Esophagus muscularis mucosa (tissue), 4 donors: ENCODE measurements at regions not wholly inside any gene's neighbourhood (a gene's known extent, or its start where the extent isn't known, plus 50 kb on each side); places are given as distances from the start of the nearest gene placed in this dataset.

Source experiments
- DNase-seq: peaks from one replicate; pipeline ENCODE4 v3.0.0-alpha.2; 2017; ENCODE audit errors: extremely low spot score
- H3K27ac ChIP-seq, 4 donors: fragments of 200-600 bp; sonication (generic); replicated peaks in 1 of 4; 1 replicate in 3 of 4; 2 replicates in 1 of 4; pipeline ENCODE4 v1.5.1; 2016 to 2019; ENCODE audit warnings: mild to moderate bottlenecking in 1 of 4
- H3K27me3 ChIP-seq, 4 donors: fragments of 200-600 bp; sonication (generic); one replicate each; pipeline versions ENCODE4 v1.5.1 to v1.6.0; 2016 to 2019
- H3K36me3 ChIP-seq, 4 donors: fragments of 200-600 bp; sonication (generic); one replicate each; pipeline ENCODE4 v1.5.1; 2016 to 2019
- H3K4me1 ChIP-seq, 4 donors: fragments of 200-600 bp; sonication (generic); one replicate each; pipeline ENCODE4 v1.5.1; 2016 to 2019
- H3K4me3 ChIP-seq, 4 donors: fragments of 200-600 bp; sonication (generic); 1 replicate in 2 of 4; 2 replicates in 2 of 4; pipeline ENCODE4 v1.5.1; 2016 to 2019; ENCODE audit warnings: mild to moderate bottlenecking in 4 of 4, moderate library complexity in 1 of 4
- H3K9me3 ChIP-seq, 4 donors: fragments of 200-600 bp; sonication (generic); 1 replicate in 3 of 4; 2 replicates in 1 of 4; pipeline ENCODE4 v1.5.1; 2016 to 2019
- EP300 ChIP-seq: sonication (generic); formaldehyde crosslinking; IDR thresholded peaks from one replicate; pipeline ENCODE4 v1.6.1; 2017; ENCODE audit warnings: antibody characterized with exemption
- POLR2A ChIP-seq: fragments of 450-650 bp; IDR thresholded peaks from one replicate; pipeline ENCODE4 v1.6.1; 2017; ENCODE audit warnings: antibody characterized with exemption, moderate library complexity, mild to moderate bottlenecking, low read depth
- POLR2AphosphoS5 ChIP-seq, 2 donors: sonication (generic); formaldehyde crosslinking; IDR thresholded peaks; one replicate each; pipeline ENCODE4 v1.6.1; 2017; ENCODE audit warnings: antibody characterized with exemption in 2 of 2
- WGBS: methylation state at CpG from one replicate; pipeline ENCODE4 v1.1.5; 2018; 5-methylcytosine and 5-hydroxymethylcytosine counted together
- intact Hi-C: fragments of 100-400 bp; cut with DNase I; formaldehyde crosslinking; loops from one replicate; pipeline ENCODE4 v1.15.1; 2023
- TF ChIP-seq, protein P1 (sequence below), 3 experiments: fragments of 200-600 bp in 2 of 3; fragments of 450-650 bp in 1 of 3; sonication (generic) in 2 of 3; IDR thresholded peaks; one replicate each; pipeline ENCODE4 v1.5.1; 2017 to 2019; ENCODE audit warnings: antibody characterized with exemption in 3 of 3, mild to moderate bottlenecking in 2 of 3, moderate library complexity in 1 of 3

DNA sequence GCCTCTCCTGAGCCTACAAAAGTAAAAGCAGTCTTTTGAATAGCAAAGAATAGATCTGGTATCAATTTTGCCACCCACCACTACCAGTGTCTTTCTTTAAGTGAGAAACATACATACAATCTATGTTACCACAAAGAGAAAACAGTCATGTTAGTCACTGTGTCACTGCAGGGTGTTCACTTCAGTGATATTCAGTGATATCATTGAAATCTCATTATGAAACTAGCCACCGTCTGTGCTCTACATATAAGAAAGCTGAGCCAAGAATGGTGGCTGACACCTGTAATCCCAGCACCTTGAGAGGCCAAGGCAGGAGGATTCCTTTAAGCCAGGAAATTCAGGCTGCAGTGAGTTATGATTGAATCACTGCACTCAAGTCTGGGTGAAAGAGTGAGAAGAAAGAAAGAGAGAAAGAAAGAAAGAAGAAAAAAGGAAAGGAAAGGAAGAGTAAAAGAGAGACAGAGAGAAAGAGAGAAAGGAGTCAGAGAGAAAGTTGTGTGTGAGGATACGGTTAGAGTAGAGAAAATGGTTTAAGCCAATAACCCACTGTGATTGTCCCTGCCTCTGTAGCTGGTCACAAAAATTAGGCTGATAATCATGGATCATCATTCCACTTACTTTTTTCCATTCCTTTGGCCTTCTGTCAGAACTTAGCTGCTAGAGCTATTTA lies 847.1 kb downstream of the FAM181B start:
- Histone ChIP-seq H3K4me3 (no peak overlapping the region), H3K27ac (no peak overlapping the region), H3K4me1 (no peaks in the 10 kb centered on the region), H3K27me3 (no peaks in the 10 kb centered on the region), H3K36me3 (no peaks in the 10 kb centered on the region), H3K9me3 (no peaks in the 10 kb centered on the region)
- TF ChIP-seq EP300 (no peak), POLR2A (no peak), POLR2AphosphoS5 (IDR thresholded peaks at IDR 0.05) (no peak)
- TF ChIP-seq, protein P1, sequence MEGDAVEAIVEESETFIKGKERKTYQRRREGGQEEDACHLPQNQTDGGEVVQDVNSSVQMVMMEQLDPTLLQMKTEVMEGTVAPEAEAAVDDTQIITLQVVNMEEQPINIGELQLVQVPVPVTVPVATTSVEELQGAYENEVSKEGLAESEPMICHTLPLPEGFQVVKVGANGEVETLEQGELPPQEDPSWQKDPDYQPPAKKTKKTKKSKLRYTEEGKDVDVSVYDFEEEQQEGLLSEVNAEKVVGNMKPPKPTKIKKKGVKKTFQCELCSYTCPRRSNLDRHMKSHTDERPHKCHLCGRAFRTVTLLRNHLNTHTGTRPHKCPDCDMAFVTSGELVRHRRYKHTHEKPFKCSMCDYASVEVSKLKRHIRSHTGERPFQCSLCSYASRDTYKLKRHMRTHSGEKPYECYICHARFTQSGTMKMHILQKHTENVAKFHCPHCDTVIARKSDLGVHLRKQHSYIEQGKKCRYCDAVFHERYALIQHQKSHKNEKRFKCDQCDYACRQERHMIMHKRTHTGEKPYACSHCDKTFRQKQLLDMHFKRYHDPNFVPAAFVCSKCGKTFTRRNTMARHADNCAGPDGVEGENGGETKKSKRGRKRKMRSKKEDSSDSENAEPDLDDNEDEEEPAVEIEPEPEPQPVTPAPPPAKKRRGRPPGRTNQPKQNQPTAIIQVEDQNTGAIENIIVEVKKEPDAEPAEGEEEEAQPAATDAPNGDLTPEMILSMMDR (IDR thresholded peaks at IDR 0.05) = no peak
- WGBS = 80% methylated on average over 2 of the region's 2 CpGs
- intact Hi-C loops = no loop called here
- no peak for DNase-seq

DNA sequence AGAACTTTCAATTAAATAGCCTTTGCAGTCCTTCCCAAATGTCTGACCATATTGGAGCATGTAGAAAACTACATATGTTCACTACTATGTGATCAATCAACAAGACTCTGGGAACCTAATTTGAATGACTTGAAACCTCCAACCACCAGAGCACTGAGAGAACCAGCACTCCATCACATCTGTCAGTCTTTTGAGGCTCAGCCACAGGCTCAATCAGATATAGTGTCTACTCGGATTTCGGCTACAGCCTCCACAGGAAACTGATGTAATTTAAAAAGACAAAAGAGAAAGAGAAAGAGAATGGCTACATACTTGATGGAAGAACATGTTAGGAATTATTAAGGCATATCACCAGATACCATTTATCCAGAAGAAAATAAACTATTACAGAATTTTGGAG lies 859.0 kb downstream of the FAM181B start:
- intact Hi-C loops = no loop called here

DNA sequence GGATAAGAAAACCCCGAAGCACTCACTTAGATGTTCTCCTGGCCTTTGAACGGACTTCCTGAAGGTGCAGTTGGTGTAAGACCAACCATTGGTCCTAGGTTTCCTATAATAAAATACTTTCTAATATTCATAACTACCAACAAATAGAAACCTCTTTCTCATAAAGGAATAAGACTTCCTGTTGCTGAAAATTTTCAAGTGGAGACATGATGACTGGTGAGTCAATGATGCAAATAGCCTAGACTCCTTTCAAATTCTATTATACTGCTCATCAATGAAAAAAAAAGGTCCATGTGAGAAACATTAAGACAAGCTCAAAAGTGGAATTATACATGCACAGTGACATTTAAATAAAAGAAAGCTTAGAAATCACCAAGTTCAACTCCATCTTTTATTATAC lies 862.8 kb downstream of the FAM181B start:
- Histone ChIP-seq H3K27me3 (no peaks in the 10 kb centered on the region), H3K4me3 (no peak overlapping the region), H3K4me1 (no peaks in the 10 kb centered on the region), H3K9me3 (no peaks in the 10 kb centered on the region), H3K36me3 (no peaks in the 10 kb centered on the region), H3K27ac (no peak overlapping the region)
- TF ChIP-seq POLR2A = no peak
- no peak for DNase-seq
- 47% methylated on average over 2 of the region's 2 CpGs for WGBS
- intact Hi-C loops = no loop called here

More for the DNA sequence above, 859.0 kb downstream of the FAM181B start:
- Histone ChIP-seq H3K36me3 (no peaks in the 10 kb centered on the region), H3K27me3 (no peaks in the 10 kb centered on the region), H3K4me1 (no peaks in the 10 kb centered on the region), H3K9me3 (no peaks in the 10 kb centered on the region), H3K4me3 (no peak overlapping the region), H3K27ac (no peak overlapping the region)
- no peak for DNase-seq
- 61% methylated on average over 2 of the region's 2 CpGs for WGBS
- TF ChIP-seq, protein P1 (IDR thresholded peaks at IDR 0.05) = no peak
- TF ChIP-seq POLR2A = no peak
- TF ChIP-seq EP300 = no peak
- no peak for TF ChIP-seq POLR2AphosphoS5 (IDR thresholded peaks at IDR 0.05)

DNA sequence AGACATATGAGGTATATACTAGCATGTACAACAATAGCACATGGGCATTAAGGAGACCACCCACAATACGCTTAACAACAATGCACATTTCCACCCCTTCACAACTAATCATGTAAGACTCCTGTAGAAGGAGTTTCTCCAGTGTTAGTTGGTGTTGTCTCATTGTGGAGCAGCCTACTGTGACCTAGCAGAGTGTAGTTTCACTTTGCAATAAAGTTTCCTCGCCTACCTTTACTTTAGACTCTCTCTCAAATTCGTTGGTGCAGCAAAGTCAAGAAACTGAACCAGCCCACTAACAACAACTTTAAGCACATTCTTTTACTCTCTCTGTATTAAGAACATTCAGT lies 863.6 kb downstream of the FAM181B start:
- intact Hi-C loops = no loop called here
- no peaks in the 10 kb centered on the region for H3K27me3 ChIP-seq
- 33% methylated on average over 2 of the region's 3 CpGs for WGBS
- no peaks in the 10 kb centered on the region for H3K36me3 ChIP-seq
- no peaks in the 10 kb centered on the region for H3K4me1 ChIP-seq
- TF ChIP-seq POLR2AphosphoS5 (IDR thresholded peaks at IDR 0.05) (no peak), EP300 (no peak), POLR2A (no peak)
- TF ChIP-seq, protein P1 (IDR thresholded peaks at IDR 0.05) = no peak
- no peak overlapping the region for H3K27ac ChIP-seq
- H3K4me3 ChIP-seq = no peak overlapping the region
- DNase-seq = no peak
- no peaks in the 10 kb centered on the region for H3K9me3 ChIP-seq

DNA sequence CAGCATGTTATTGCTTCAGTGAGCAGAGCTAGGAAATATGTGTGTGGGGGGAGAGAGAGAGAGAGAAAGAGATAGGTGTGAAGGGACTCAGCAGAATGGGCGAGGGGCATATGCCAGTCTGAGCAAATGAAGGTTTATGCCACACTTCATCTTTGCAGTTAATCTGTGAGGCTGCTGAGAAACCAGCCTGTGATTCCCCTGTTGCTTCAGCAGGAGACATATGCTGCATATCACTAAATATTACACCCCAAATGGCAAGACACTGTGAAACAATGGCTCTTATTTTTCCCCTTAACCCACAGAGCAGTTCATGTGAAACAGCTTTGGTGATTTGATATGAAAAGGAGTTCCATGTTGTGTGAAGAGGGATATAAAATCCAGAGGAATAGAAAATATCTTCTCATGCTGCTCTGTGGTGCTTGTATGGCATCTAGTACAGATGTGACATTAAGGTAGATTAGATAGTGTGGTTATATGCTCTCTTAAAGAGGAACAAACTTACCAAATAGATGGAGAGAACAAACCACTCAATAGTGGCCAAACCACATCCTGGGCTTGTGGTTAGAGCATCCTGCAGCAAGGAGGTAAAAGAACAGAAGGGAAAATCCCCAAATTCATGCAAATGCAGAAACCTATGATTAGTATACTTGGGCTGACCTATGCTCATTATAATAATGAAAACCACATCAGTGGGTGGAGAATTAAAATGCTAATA lies 864.2 kb downstream of the FAM181B start:
- no peaks in the 10 kb centered on the region for H3K36me3 ChIP-seq
- H3K27me3 ChIP-seq = no peaks in the 10 kb centered on the region
- no peak overlapping the region for H3K27ac ChIP-seq
- no peaks in the 10 kb centered on the region for H3K4me1 ChIP-seq
- DNase-seq = no peak
- intact Hi-C loops = no loop called here
- TF ChIP-seq EP300 (no peak), POLR2AphosphoS5 (IDR thresholded peaks at IDR 0.05) (no peak), POLR2A (no peak)
- TF ChIP-seq, protein P1 (IDR thresholded peaks at IDR 0.05) = no peak
- WGBS = 86% methylated on average over 1 of the region's 1 CpG
- H3K9me3 ChIP-seq = no peaks in the 10 kb centered on the region
- no peak overlapping the region for H3K4me3 ChIP-seq
